ENCODE measurements at regions not wholly inside any gene's neighbourhood (a gene's known extent, or its start where the extent isn't known, plus 50 kb on each side); places are given as distances from the start of the nearest gene placed in this dataset.

DNA sequence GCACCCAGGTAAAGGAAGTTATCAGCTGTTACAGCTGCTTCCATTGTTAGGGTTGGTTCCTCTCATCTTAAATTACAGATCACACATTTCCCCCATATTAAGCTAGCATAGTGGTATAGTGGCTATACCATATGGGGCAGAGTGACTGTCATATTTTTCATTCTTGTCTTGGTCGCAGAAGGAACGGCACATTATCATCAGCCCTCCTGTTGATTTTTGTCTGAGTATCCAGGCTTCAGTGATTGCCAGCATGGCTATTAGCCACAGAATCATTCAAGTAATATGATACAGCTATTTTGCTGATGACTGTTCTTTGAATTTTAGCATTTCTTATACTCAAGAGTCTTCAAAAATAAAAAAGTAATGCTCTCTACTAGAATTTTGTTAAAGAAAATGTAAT, 240.9 kb downstream of the LIG4 start:
- Histone ChIP-seq H3K4me2 (ENCODE audit: insufficient read depth, insufficient read length, low read length) (no peak overlapping the region), H4K91ac (ENCODE audit: insufficient read length, low read depth, low read length) (no peak overlapping the region), H2BK12ac (ENCODE audit: insufficient read length, low read depth, low read length) (no peak overlapping the region), H3K56ac (ENCODE audit: insufficient read length, low read depth, low read length) (no peak overlapping the region), H3K23ac (ENCODE audit: insufficient read length, low read depth, low read length) (no peak overlapping the region), H2BK120ac (ENCODE audit: low read depth, low read length, poor library complexity, severe bottlenecking) (no peak overlapping the region), H3K27ac (ENCODE audit: insufficient read length, low read depth, low read length) (no peak overlapping the region), H3K23me2 (ENCODE audit: insufficient read length, low read depth, low read length, poor library complexity, severe bottlenecking) (no peaks in the 10 kb centered on the region), H3K18ac (ENCODE audit: insufficient read length, low read depth, low read length) (no peak overlapping the region), H3K14ac (ENCODE audit: insufficient read depth, low read length) (no peak overlapping the region), H4K20me1 (ENCODE audit: control insufficient read depth, insufficient read depth, insufficient read length) (no peaks in the 10 kb centered on the region), H3K9me3 (ENCODE audit: control insufficient read depth, low read depth, low read length) (no peaks in the 10 kb centered on the region), H3K79me1 (ENCODE audit: insufficient read depth, low read depth, low read length, poor library complexity, severe bottlenecking) (no peaks in the 10 kb centered on the region), H4K8ac (replicated peaks; ENCODE audit: insufficient read length, low read depth, low read length) (no peak overlapping the region), H2BK15ac (ENCODE audit: low read depth, low read length) (no peak overlapping the region), H3K9ac (ENCODE audit: extremely low read depth, insufficient read length, low read length) (no peak overlapping the region), H3K27me3 (ENCODE audit: insufficient read depth, low read length) (no peaks in the 10 kb centered on the region), H2AFZ (ENCODE audit: low read length) (no peak overlapping the region), H2AK5ac (ENCODE audit: insufficient read length, low read length) (no peak overlapping the region), H2BK20ac (ENCODE audit: low read depth, low read length, poor library complexity, severe bottlenecking) (no peak overlapping the region), H2BK5ac (ENCODE audit: insufficient read length, low read length) (no peak overlapping the region), H3K4ac (ENCODE audit: low read depth, low read length) (no peak overlapping the region), H4K5ac (ENCODE audit: insufficient read length, low read depth, low read length) (no peak overlapping the region), H3K4me1 (ENCODE audit: insufficient read depth, low read length) (no peaks in the 10 kb centered on the region), H3T11ph (ENCODE audit: low read length) (no peak overlapping the region), H3K79me2 (ENCODE audit: insufficient read depth, low read length) (no peaks in the 10 kb centered on the region)
- Mint-ChIP-seq H3K4me1 (peaks cover 3 to 8% of the 10 kb centered on the region in 2 experiments; a peak in 3 of 4 replicates), H3K9me3 (no peaks in the 10 kb centered on the region), H3K36me3 (ENCODE audit: insufficient read depth in 1 of 3, low read depth in 3 of 3) (no peaks in the 10 kb centered on the region), H3K4me3 (no peak overlapping the region), H3K27ac (no peak overlapping the region), H3K27me3 (ENCODE audit: low read depth) (no peaks in the 10 kb centered on the region)
- WGBS (ENCODE audit: extremely low coverage, insufficient read length, low lambda C conversion rate), result no CpG with 5 or more reads among the region's 2 CpGs
- no peak for DNase-seq
- TF ChIP-seq CTCF (conservative IDR thresholded peaks at IDR 0.05), result no peak

All from H9 (cell line).